ENCODE measurements at regions not wholly inside any gene's neighbourhood (a gene's known extent, or its start where the extent isn't known, plus 50 kb on each side); places are given as distances from the start of the nearest gene placed in this dataset.

DNA sequence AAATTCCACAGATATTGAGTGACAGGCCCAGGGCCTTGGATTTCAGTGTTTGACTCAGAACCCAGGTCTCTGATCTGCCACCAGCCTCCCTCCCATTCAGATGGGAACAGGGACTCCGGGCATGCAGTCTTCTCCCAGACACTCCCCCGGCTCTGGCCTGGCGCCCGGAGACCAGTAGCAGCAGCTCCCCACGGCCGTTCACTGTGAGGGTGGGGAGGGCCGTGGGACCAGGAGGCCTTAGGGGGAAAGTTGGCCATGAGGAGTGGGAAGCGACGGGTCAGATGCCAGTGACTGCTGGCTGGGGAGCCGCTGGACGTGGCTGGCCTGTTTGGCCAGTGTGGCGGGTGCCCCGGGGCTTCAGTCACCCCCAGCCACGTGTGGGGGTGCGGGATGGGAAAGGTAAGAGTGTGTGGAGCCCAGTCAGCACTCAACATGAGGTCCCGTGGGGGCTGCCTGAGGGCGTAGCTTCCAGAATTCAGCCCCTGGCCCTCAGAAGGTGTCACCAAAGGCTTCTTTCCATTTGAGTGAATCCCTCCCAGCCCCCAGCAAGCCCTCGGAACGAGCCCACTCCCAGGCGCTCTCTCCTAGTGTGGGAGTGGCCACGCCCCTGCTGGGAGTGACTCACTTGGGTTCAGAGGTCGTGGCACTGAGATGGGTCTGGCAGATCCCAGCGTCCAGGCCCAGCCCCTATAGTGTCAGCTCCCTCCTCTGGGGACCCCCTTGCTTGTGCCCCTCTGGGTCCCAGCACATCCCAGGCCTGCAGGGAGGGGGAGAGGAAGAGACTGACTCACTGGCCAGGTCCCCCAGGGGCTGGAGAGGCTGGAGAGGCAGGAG lies 309.4 kb downstream of the SEC14L1 start:
- peak; percentile 81 for DNase-seq

DNA sequence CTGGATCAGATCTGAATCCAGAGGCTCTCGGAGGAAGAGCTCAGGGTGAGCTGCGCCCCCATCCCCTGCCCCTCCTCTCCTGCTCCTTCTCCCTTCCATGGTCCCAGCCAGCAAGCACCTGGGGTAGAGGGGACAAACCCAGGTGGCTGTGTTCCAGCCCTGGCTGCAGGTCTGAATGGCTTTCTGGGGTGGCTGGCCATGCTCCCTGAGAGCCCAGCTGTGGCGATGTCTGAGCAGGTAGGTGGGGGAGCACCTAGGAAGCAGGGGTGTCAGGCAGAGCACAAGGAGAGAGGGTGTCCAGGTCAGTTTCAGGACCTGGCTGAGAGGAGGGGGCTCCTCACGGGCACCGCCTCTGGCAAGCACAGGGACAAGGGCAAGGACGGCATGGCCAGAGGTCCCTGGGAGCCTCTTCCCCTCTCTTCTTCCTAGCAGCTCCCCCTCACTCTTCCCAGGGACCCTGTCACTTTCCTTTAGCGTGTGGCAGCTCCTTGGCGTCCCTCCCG lies 310.0 kb downstream of the SEC14L1 start:
- DNase-seq: no peak

DNA sequence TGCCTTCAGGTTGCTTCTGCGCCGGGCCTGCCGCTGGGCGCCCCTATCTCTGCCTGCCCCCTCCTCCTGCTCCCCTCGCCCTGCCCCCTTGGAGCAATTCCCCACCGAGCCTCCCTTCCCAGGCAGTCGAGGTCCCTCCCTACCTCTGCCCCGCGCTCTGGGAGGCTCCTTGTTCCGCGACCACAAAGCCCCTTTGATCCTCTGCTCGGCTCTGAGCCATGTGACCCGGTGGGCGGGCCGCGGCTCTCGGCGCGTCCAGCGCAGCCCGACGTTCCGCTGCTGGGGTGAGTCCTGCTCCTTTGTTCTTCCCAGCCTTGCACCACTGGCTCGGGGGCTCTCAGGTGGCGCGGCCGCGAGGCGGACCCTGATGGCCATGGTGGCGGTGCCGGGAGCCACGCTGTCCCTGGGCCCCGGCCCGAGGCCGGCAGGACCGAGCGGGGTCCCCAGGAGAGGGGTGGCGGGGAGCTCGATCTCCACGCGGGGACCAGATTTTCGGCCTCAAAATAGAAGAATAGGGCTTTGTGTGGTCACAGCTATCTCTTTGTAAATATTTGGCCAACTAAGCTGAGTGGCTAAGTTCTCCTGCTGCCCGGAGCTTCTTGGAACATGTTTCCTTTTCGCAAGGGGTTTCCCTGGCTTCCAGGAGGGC lies 310.6 kb downstream of the SEC14L1 start:
- peak; percentile 85 for DNase-seq

DNA sequence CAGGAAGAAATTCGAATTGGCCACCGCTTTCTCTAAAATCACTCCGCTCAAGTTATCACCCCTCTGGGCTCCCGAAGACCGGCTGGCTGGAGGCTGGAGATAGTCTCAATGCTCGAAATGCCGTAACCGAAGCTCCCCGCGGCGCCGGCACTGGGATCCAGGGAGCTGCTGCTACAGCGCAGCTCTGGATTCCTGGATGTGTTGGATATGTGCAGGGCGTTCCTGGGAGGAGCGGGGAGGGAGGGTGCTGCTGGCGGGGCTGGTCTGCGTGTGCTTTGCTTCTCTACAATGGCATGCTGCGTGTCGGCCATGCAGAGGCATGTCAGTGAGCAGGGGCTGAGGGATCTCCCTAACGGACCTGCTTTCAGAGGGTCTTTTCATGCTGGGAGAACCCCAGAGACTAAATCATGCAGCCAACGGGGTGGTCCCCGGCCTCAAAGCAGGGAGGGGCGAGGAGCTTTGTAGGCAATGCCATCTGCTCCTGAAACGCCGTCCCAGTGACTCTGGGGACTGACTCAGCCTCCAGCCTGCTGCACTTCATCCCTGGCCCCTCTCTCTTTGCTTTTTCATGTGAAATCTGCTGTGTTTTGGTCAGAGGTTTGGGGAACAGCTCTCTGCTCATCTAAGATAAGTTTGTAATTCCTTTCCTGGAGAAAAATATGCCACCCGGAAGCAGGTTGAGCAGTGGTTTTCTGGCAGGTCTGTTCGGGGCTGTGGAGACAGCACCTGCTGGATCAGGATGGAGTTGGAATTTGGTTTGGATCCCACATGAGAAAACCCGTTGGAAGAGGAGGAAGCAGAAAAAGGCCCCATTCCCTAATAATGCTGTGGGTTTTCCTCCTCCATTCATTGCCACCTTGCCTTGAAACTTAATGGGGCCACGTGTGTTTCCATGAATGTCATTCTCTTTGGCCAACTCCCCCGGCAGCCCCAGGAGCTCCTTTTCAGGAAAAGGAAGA lies 311.4 kb downstream of the SEC14L1 start:
- no peak for DNase-seq

DNA sequence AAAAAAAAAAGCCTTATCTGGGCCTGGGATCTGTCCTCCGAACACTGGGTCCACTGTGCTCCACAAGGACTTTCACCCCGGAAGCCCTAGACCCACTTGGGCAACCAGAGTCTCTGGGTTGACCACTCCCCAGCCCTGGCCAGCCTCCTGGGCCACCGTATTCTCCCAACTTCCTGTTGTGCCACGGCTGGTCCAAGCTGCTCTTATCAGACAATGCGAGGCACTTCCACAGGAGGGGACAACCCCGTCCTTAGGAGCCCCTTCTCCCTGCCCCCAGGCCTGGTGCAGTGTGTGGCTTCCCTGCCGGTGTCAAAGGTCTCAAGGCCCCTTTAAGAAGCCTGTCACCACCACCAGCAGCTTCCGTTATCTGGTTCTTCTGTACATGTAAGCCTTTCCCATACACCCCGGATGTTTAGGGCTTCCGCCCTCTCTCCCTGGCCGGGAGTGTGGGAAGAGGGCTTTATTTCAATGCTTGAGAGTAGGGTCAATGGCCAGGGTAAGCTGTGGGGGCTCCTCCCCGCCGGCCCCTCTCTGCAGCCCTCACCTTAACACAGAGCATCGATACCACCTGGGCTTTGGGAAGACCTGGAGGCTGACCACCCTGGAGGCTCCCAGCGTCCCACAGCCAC lies 313.0 kb downstream of the SEC14L1 start:
- DNase-seq: peak; percentile 81

DNA sequence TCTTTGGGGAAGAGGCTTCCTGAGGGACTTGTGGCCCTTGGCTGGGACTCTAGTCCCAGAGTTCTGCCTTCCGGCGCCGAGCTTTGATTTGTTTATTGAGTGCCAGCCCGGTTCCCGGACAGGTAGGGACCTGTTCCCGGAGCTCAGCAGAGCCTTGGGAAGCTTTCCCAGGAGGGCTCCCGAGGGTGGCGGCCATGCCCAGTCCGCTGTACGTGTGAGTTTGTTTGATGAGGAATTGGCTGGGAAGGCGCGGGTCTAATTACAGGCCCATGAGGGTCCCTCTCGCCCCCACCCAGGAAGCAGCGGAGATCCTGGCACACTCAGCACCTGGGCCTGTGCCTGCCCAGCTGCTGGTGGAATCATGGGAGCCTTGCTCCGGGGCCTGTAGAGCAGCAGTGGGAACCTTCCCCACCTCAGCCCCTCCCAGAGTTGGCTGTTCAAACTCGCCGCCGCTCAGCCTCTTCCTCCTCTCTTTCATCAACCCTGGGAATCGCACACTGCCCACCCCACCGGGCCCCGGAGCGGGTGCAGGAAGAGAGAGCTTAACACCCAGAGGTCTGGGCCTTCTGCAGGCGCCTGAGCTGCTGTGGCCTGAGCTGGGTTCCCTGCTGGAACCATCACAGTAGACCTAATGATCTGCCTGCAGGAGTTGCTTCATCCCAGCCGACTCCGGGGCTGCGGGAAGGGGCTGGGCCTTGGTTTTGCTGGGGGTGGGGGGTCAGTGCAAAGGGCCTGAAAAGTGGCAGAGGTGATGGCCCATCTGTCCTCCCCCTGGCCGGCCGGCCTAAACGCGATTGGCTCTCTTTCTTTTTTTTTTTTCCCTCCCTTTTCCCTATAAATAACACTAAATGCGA lies 313.7 kb downstream of the SEC14L1 start:
- no peak for DNase-seq

DNA sequence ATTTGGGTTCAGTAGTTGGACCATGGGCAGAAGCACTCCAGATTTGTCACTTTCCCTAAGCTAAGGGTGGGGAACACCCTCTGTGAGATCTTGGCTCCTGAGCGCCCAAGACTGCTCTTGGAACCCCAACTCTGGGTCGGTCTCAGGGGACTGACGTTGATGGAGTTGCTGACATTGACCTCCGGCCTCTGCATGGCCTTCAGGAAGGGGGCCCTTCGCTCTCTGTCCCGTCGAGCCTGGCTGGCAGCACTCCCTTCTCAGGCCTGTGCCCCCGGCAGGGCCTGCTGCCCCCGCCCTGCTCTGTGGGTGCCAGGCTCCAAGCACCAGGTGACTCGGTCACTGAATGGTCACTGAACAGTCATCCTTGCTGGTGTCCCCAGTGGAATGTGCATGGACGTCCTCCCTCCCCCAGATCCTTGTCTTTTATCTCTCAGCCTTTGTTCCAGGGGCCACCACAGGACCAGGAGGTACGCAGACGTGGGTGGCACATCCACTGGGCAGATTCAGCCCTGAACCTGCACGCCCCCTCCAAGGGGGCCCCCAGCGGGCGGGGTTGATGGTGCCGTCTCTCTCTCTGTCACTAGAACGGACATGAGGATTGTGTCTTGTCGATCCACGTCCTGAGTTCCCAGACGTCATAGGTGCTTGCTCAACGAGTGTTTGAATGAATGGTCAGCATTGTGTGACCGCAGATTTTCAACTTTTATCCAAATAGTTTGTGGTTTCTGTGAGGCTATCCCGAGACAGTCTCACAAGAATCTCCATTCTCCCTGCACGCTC lies 314.5 kb downstream of the SEC14L1 start:
- DNase-seq: peak; percentile 67

DNA sequence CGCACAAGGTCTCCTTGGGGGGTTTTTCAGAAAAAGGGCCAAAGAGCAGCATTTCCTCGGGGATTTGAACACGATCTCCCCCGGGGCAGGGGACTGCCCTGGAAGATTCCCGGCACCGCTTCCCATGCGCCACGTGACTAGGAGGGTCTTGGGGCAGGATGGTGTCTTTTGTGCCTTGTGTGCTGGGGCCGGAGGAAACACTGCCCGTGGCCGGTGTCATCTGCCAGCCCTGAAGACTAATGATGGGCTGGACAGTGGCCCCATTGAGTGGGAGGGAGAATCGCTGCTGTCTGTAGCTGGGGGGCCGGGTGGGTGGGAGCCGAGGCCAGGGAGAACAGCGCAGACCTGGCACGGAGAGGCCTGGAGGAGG lies 315.1 kb downstream of the SEC14L1 start:
- DNase-seq: no peak

DNA sequence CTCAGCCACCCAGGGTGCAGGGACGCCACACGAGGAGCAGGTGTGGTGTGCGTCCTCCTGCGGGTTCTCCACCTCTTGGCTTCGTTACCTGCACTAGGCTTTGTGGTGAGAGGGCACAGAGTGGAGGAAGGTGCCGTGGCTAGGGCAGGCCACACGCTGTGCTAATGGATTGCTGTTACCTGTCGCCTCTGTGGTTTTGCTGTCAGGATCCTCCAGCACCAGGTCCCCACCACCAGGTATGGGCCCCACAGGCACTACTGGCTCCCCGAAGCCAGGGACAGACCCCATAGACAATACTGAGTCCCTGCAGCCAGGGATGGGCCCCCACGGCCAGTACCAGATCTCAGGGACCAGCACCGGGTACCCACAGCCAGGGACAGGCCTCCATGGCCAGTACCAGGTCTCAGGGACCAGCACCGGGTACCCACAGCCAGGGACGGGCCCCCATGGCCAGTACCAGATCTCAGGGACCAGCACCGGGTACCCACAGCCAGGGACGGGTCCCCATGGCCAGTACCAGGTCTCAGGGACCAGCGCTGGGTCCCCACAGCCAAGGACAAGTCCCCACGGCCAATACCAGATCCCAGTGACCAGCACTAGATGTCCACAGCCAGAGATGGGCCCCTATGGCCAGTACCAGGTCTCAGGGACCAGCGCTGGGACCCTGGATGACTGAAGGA lies 315.6 kb downstream of the SEC14L1 start:
- DNase-seq: no peak

DNA sequence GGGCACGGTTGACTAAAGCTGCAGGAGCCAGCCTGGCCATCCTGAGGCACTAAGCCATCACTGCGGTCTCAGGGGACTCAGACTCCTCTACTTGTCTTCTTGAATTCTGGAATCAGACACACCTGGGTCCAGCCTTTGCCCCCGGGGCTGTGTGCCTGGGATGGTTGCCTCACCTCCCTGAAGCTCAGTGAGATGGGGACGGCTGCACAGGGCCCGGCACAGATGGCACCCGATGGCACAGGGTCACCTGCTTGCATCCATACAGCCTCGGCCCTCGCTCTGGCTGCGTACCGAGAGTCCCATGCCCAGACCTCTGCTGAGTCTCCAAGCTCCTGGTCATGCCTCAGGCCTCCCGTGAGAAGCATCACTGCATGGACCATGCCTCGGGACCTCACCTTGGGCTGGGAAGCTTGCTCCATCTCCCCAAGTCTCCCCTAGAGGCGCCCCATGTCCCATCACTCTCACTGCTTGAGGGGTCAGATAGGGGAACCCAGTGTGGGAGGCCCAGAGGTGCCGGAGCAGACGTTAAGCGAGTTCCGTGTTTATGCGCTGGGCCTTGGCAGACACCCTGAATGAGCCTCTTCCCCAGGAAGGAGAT lies 316.3 kb downstream of the SEC14L1 start:
- peak; percentile 71 for DNase-seq

DNA sequence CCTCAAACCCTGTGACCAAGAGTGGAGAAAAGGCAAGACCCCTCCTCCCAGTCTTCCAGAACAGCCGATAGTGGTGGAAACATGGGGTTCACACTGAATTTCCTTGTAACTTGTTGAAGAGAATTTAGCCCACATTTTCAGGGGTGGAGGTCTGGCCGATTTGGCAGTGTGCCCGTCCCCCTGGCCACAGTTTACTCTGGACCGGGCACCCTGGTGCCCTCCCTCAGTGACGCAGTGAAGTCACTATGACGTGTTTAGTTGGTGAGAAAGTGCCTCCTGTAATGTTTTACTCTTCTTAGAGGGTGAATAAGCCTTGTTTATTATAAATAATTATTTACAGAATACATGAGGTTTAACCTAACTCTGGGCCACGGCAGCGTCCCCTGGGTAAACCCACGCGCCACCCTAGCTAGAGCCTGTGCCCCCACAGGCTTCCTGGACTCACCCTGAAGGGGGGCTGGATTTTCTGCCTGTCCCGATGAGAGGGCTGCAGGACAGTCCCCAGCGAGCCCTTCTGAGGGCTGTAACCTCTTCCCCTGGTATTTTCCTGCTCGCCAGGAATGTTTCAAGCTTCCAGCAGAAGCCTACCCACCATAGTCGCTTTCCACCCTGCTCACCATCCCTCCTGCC lies 316.9 kb downstream of the SEC14L1 start:
- DNase-seq: no peak

DNA sequence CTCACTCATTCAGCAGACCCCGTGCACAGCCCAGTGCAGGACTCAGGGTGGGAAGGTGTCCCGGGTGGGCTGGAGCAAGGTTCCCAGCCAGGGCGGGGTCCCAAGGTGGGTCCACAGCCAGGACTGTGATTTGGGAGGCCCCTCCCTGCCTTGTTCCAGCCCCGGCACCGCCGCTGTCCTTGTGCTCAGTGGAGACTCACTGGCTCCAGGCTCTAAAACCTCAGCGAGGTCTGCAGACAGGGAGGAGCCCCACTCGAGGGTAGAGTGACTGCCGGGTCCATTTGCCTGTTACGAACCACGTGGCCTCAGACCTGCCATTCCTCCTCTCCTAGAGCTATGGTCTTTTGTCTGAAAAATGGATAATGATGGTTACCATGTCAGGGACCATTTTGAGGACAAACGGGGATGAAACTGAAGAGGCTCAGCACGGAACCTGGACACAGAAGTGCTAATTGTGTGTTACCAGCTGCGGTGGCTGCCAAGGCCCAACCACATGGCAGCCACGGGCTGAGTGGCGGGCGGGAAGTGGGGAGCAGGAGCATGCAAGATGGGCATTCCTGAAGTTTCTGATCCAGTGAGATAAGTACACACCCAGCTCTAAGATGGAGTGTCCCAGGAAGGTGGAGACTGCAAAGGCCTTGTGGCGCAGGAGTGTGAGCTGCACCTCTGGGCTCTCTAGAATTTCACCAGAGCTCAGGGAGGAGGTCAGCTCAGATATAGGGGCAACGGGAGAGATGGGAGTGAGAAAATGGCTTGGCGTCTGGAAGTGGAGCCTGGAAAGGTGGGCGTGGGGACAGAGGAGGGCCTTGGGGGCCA lies 317.6 kb downstream of the SEC14L1 start:
- peak; percentile 70 for DNase-seq

DNA sequence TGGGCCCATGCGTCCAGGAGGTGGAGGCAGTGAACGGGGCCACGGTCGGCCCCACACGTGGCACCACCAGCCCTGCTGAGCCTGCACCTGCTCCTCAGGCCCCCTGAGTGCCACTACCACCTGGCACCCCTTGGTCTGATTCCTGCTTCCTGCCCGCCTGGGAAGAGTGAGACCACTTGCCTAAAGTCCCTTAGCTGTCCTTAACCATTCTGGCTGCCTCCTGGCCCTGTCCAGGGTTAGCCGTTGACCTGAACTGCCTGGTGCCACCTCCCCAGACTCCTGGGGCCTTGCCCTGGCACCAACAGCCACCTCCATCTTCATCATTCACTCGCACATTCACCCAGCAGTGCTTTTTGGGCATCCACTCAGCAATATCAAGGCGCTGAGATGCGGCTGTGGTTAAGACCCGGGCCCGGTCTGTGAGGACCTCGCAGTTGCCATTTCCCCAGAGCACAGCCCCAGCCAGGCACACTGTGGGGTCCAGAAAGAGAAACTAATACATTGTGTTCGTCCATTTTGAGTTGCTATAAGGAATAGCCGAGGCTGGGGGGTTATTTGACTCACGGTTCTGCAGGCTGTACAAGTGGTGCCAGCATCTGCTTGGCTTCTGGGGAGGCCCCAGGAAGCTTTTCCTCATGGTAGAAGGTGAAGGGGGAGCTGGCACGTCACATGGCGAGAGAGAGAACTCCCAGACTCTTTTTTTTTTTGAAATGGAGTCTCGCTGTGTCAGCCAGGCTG lies 318.4 kb downstream of the SEC14L1 start:
- no peak for DNase-seq

DNA sequence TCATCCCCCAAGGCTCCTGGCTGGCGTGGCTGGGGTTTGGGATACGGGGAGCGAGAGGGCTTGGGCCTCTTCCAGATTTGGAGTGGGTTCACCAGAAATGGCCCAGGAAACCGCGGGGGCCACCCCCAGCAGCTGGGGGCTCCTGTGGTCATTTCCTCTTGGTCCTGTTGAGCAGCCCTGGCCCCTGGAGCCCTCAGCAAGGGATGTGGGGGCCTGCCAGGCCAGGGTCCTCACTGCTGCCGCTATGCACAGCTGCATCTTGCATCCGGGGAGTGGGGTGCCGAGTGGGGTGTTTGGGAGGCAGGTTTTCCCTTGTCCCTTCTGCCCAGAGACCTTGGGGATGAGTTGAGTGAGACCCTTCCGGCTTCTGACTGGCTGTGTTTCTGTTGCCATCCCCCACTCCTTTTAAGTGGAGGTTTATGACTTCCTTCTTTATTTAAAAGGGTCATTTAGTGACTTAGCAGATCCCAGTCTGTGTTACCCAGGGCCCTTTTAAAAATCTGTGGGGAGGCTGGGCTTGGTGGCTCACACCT lies 319.8 kb downstream of the SEC14L1 start:
- peak; percentile 63 for DNase-seq

DNA sequence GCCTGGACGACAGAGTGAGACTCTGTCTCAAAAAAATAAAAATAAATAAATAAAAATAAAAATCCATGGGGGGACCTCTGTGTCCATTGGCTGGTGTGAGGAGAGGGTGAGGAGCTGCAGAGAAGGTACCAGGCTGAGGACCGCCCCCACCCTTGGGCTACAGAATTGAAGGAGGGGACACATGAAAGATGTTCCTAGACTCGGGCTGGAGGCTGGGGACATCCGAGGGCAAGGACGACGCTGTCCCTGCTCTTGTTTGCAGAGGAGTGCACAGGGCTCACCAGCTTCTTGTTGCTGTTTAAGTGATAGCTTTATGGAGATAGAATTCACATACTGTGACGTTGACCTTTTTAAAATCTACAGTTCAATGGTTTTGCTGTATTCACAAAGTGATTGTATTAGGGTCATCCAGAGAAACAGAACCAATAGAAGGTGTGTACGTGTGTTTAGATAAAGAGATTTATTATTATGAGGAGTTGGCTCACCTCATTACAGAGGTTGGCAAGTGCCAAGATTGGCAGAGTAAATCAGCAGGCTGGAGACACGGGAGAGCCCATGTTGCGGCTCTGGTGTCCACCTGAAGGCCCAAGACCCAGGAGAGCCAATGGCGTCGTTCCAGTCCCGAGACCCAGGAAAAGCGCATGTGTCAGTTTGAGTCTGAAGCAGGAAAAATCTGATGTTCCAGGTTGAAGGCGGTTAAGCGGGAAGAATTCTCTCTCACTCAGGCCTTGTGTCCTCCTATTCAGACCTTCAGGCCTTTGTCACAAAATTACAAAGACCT lies 320.7 kb downstream of the SEC14L1 start:
- DNase-seq: peak; percentile 29

DNA sequence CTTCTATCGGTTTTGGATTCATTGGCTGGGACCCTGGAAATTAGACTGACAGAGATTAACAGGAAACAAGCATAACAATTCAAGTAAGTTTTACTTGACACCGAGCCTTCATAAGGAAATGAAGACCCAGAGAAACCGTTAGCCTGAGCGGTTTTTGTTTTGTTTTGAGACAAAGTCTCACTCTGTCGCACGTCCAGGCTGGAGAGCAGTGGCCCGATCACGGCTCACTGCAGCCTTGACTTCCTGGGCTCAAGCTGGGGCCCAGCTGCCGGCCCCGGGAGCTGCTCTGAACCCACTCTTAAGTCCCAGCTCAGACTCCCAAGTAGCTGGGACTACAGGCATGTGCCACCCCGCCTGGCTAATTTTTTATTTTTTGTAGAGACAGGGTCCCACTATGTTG lies 321.3 kb downstream of the SEC14L1 start:
- DNase-seq: peak; percentile 86

Measured in activated CD4-positive, alpha-beta T cell treated with anti-CD3 and anti-CD28 coated beads, Interleukin-2, Interleukin-6, amounts not matched to agents 100 ng/mL and 50 ng/mL, durations not matched to agents 16 hours and 8 hours (primary cell).